ENCODE measurements at regions not wholly inside any gene's neighbourhood (a gene's known extent, or its start where the extent isn't known, plus 50 kb on each side); places are given as distances from the start of the nearest gene placed in this dataset.

DNA sequence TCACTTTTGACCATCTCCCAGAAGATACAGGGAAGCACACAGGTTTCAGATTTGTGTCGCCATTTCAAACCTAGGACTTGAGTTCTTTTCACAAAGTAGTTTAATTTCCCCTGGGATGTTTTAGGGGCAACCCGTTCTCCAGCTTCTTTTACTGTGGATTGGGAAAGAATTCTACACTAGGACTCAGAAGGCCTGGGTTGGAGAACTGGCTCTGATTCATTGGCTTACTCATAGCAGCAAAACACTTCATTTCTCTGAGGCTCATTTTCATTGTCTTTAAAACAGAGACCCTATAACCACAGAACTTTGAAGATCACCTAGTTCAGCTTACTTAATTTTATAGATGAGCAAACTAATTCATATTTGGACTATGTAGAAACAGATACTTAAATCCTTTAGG, 175.9 kb upstream of the SALL1 start:
- TF ChIP-seq, protein P1, sequence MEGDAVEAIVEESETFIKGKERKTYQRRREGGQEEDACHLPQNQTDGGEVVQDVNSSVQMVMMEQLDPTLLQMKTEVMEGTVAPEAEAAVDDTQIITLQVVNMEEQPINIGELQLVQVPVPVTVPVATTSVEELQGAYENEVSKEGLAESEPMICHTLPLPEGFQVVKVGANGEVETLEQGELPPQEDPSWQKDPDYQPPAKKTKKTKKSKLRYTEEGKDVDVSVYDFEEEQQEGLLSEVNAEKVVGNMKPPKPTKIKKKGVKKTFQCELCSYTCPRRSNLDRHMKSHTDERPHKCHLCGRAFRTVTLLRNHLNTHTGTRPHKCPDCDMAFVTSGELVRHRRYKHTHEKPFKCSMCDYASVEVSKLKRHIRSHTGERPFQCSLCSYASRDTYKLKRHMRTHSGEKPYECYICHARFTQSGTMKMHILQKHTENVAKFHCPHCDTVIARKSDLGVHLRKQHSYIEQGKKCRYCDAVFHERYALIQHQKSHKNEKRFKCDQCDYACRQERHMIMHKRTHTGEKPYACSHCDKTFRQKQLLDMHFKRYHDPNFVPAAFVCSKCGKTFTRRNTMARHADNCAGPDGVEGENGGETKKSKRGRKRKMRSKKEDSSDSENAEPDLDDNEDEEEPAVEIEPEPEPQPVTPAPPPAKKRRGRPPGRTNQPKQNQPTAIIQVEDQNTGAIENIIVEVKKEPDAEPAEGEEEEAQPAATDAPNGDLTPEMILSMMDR (IDR thresholded peaks at IDR 0.05; ENCODE audit: extremely low read depth in 1 of 2, insufficient read depth in 1 of 2, low read depth in 1 of 2, low read length in 2 of 2) = no peak
- no peak for TF ChIP-seq POLR2A (IDR thresholded peaks at IDR 0.05; ENCODE audit: low read depth, low read length)
- TF ChIP-seq, protein P2, sequence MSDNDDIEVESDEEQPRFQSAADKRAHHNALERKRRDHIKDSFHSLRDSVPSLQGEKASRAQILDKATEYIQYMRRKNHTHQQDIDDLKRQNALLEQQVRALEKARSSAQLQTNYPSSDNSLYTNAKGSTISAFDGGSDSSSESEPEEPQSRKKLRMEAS (IDR thresholded peaks at IDR 0.05; ENCODE audit: insufficient read depth, insufficient read length) = no peak
- TF ChIP-seq FOS (IDR thresholded peaks at IDR 0.05; ENCODE audit: borderline replicate concordance, insufficient read depth, low read length) = no peak
- TF ChIP-seq EZH2 (IDR thresholded peaks at IDR 0.05; ENCODE audit: borderline replicate concordance, low read depth, low read length, severe bottlenecking) = no peak
- TF ChIP-seq POLR2AphosphoS5 (IDR thresholded peaks at IDR 0.05; ENCODE audit: insufficient read depth, low read depth, low read length) = no peak
- no peak for TF ChIP-seq MYC (IDR thresholded peaks at IDR 0.05; ENCODE audit: low read depth, low read length)
- no peak for TF ChIP-seq JUN (IDR thresholded peaks at IDR 0.05; ENCODE audit: borderline replicate concordance, insufficient read depth, insufficient read length, low read depth)
- no peak for TF ChIP-seq GATA2 (IDR thresholded peaks at IDR 0.05; ENCODE audit: insufficient read depth, insufficient read length, low read depth, low read length)

Data from endothelial cell of umbilical vein (primary cell).